SK-N-SH treated with all-trans-retinoic acid at 6 μM for 48 hours (cell line): ENCODE measurements at regions not wholly inside any gene's neighbourhood (a gene's known extent, or its start where the extent isn't known, plus 50 kb on each side); places are given as distances from the start of the nearest gene placed in this dataset.

Experiments
- ISL1 ChIP-seq: fragments of 250-450 bp; sonication (Bioruptor Pico); IDR thresholded peaks from 2 replicates; pipeline ENCODE4 v2.1.2; 2022; ENCODE audit warnings: mild to moderate bottlenecking, moderate library complexity
- RARB ChIP-seq: fragments of 250-450 bp; sonication (Bioruptor Pico); IDR thresholded peaks from 2 replicates; pipeline ENCODE4 v1.8.0; 2021; ENCODE audit warnings: mild to moderate bottlenecking, moderate library complexity

DNA sequence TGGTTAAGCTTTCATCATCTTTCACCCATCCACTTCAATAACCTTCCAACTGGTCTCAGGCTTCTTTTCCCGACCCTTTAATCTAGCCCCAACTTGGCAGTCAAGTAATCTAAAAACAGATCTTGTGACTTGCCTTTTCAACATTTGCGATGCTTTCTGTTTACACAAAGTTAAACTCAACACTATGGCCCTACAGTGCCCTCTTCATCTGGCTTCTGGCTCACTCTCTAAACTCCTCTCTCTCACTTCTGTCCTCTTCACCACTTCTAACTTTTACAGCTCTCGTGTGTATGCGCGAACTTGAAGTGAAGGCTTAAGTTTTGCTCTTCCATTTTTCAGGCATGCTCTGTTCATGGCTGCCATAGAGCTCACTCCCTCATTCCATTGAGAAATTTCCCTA is 1122.3 kb upstream of the ADGRL2 start:
- TF ChIP-seq ISL1 (CRISPR knock-in tag) (no peak), RARB (no peak)
